Cardiac fibroblast (primary cell): ENCODE measurements at regions not wholly inside any gene's neighbourhood (a gene's known extent, or its start where the extent isn't known, plus 50 kb on each side); places are given as distances from the start of the nearest gene placed in this dataset.

ENCODE experiments used
- DNase-seq, 2 donors: peaks; one replicate each; pipeline versions ENCODE4 v3.0.0 to v3.0.0-alpha.2; 2010; ENCODE audit warnings: low read depth in 2 of 2
- H3K4me3 ChIP-seq, 2 donors: replicated peaks in 1 of 2; 1 replicate in 1 of 2; 2 replicates in 1 of 2; pipeline ENCODE4 v1.5.1; 2011; ENCODE audit warnings: low read depth in 2 of 2, low read length in 2 of 2, mild to moderate bottlenecking in 2 of 2, moderate library complexity in 1 of 2
- CTCF ChIP-seq: IDR thresholded peaks from one replicate; pipeline ENCODE4 v1.5.1; 2011; ENCODE audit warnings: low read depth, mild to moderate bottlenecking, low read length, inconsistent platforms

DNA sequence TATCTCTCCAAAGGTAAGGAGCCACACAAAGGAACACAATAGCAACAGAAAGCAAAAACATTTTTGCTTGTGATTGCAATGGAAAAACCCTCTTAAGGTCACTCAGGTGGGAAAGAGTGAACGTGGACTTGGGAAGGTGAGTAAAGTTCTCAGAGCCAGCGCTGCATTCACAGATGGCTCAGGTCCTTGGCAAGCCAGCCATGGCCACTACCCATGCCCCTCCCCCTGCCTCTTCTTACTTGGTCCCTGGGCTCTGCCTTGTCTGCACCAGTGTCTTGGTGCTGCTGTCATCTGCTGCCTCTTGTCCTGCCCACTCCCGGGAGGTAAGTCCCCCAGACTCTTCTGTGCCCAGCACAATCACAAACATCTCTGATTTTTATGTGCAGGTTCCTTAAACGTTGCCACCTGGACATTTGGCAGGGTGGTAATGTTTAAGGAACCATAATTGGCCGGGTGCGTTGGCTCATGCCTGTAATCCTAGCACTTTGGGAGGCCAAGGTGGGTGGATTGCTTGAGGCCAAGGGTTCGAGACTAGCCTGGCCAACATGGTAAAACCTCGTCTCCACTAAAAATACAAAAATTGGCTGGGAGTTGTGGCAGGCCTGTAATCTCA, 74.6 kb downstream of the FEM1C start:
- no peak for TF ChIP-seq CTCF
- no peak for DNase-seq
- H3K4me3 ChIP-seq: no peak overlapping the region

GRCh38 chr5:115467628-115468027, 76.9 kb downstream of the FEM1C start:
- no peak for TF ChIP-seq CTCF
- DNase-seq: peak in 1 of 2 donors; percentile 25
- no peak overlapping the region for H3K4me3 ChIP-seq

DNA sequence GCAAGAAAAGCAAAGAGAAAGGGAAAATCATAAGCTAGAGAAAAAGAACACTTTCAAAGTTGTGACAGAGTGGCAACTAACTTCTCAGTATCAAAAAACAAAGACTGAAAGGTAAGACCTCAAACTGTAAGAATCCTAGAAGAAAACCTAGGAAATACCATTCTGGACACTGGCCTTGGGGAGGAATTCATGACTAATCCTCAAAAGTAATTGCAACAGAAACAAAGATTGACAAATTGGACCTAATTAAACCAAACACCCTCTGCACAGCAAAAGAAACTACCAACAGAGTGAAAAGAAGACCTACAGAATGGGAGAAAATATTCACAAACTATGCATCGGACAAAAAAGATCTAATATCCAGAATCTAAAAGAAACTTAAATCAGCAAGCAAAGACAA, 79.1 kb downstream of the FEM1C start:
- DNase-seq: peak; percentile 43 to 45
- TF ChIP-seq CTCF: no peak
- no peak overlapping the region for H3K4me3 ChIP-seq

- DNase-seq: peak in 1 of 2 donors; percentile 54
- H3K4me3 ChIP-seq: no peak overlapping the region
- no peak for TF ChIP-seq CTCF
Observed at GRCh38 chr5:115463983-115464382, 80.6 kb downstream of the FEM1C start.

- H3K4me3 ChIP-seq: no peak overlapping the region
- TF ChIP-seq CTCF: no peak
- peak; percentile 23 to 92 for DNase-seq
Observed at GRCh38 chr5:115461506-115462290, 82.9 kb downstream of the FEM1C start.

DNA sequence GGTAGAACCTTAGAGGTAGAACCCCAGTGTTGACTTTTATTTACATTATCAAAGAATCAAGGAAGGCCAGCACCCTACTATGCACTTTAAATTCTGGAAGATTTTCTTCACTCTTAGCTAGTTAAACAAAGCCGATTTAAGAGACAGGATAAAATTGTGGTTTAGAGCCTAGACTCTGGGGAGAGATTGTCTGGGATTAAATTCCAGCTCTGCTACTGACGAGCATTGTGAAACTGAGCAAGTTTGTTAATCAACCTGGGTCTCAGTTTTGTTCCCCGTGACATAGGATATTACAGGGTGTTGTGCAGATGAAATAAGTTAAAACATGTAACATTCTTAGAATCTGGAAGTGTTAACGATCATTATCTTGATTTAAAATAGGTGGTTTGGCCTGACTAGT, 83.5 kb downstream of the FEM1C start:
- no peak overlapping the region for H3K4me3 ChIP-seq
- peak; percentile 44 to 71 for DNase-seq
- TF ChIP-seq CTCF: no peak
